MM.1S (cell line): ENCODE measurements at regions not wholly inside any gene's neighbourhood (a gene's known extent, or its start where the extent isn't known, plus 50 kb on each side); places are given as distances from the start of the nearest gene placed in this dataset.

Experiments used
- DNase-seq: peaks from one replicate; pipeline ENCODE4 v3.0.0-alpha.2; 2015
- H2AFZ ChIP-seq: fragments of 300-600 bp; sonication (generic); 2 replicates; pipeline ENCODE4 v1.6.0; 2016; ENCODE audit warnings: antibody characterized with exemption, low read length
- H3F3A ChIP-seq: fragments of 300-600 bp; sonication (generic); 2 replicates; pipeline ENCODE4 v1.6.1; 2016; ENCODE audit warnings: mild to moderate bottlenecking, antibody characterized with exemption, low read length, moderate library complexity, mixed read lengths; ENCODE audit not compliant: insufficient read depth
- H3K27ac ChIP-seq: fragments of 300-600 bp; sonication (generic); 2 replicates; pipeline ENCODE4 v1.5.1; 2016; ENCODE audit warnings: mild to moderate bottlenecking, low read length
- H3K27me3 ChIP-seq: fragments of 300-600 bp; sonication (generic); replicated peaks from 2 replicates; pipeline ENCODE4 v1.6.0; 2016; ENCODE audit warnings: low read length; ENCODE audit not compliant: insufficient read depth
- H3K36me3 ChIP-seq: fragments of 300-600 bp; sonication (generic); replicated peaks from 2 replicates; pipeline ENCODE4 v1.6.1; 2016; ENCODE audit warnings: mild to moderate bottlenecking, low read length, mixed read lengths; ENCODE audit not compliant: insufficient read depth
- H3K4me1 ChIP-seq: fragments of 300-600 bp; sonication (generic); 2 replicates; pipeline ENCODE4 v1.6.1; 2016; ENCODE audit warnings: low read length, mixed read lengths
- H3K4me2 ChIP-seq: fragments of 300-600 bp; sonication (generic); 2 replicates; pipeline ENCODE4 v1.6.0; 2016; ENCODE audit warnings: low read depth, low read length
- H3K4me3 ChIP-seq: fragments of 300-600 bp; sonication (generic); 2 replicates; pipeline ENCODE4 v1.5.1; 2016; ENCODE audit warnings: low read length, mixed read lengths
- H3K79me2 ChIP-seq: fragments of 300-600 bp; sonication (generic); 2 replicates; pipeline ENCODE4 v1.6.1; 2016; ENCODE audit warnings: mixed run types, low read length, mixed read lengths
- H3K9ac ChIP-seq: fragments of 300-600 bp; sonication (generic); 2 replicates; pipeline ENCODE4 v1.6.1; 2016; ENCODE audit warnings: low read length, mixed read lengths
- H3K9me2 ChIP-seq: fragments of 300-600 bp; sonication (generic); replicated peaks from 2 replicates; pipeline ENCODE4 v1.6.1; 2016; ENCODE audit warnings: mild to moderate bottlenecking, low read length, mixed read lengths; ENCODE audit not compliant: insufficient read depth
- H3K9me3 ChIP-seq: fragments of 300-600 bp; sonication (generic); replicated peaks from 2 replicates; pipeline ENCODE4 v1.6.1; 2016; ENCODE audit warnings: mild to moderate bottlenecking, low read length, mixed read lengths; ENCODE audit not compliant: insufficient read depth
- H4K20me1 ChIP-seq: fragments of 300-600 bp; sonication (generic); 2 replicates; pipeline ENCODE4 v1.6.1; 2016; ENCODE audit warnings: mild to moderate bottlenecking, low read length, moderate library complexity, mixed read lengths; ENCODE audit not compliant: insufficient read depth
- EZH2 ChIP-seq: fragments of 300-600 bp; sonication (generic); optimal IDR thresholded peaks from 2 replicates; pipeline ENCODE3; 2017; ENCODE audit warnings: low read depth, mild to moderate bottlenecking, antibody characterized with exemption, low read length, mixed read lengths
- EZH2phosphoT487 ChIP-seq: fragments of 300-600 bp; sonication (generic); IDR thresholded peaks from 2 replicates; pipeline ENCODE4 v1.6.1; 2018; ENCODE audit warnings: antibody characterized with exemption, low read length
- TF ChIP-seq, protein P1 (sequence below): fragments of 300-600 bp; sonication (generic); IDR thresholded peaks from 2 replicates; pipeline ENCODE4 v1.5.1; 2016; ENCODE audit warnings: antibody characterized with exemption, low read length, mixed read lengths

- Histone ChIP-seq H3K9me3 (no peaks in the 10 kb centered on the region), H3K4me2 (no peak overlapping the region), H3K9ac (no peak overlapping the region), H3K27ac (no peak overlapping the region), H3K4me3 (no peak overlapping the region), H4K20me1 (no peaks in the 10 kb centered on the region), H2AFZ (no peak overlapping the region), H3K27me3 (no peaks in the 10 kb centered on the region), H3K9me2 (no peaks in the 10 kb centered on the region), H3K4me1 (no peaks in the 10 kb centered on the region), H3K36me3 (no peaks in the 10 kb centered on the region), H3K79me2 (no peaks in the 10 kb centered on the region), H3F3A (no peaks in the 10 kb centered on the region)
- peak; percentile 20 for DNase-seq
- TF ChIP-seq, protein P1, sequence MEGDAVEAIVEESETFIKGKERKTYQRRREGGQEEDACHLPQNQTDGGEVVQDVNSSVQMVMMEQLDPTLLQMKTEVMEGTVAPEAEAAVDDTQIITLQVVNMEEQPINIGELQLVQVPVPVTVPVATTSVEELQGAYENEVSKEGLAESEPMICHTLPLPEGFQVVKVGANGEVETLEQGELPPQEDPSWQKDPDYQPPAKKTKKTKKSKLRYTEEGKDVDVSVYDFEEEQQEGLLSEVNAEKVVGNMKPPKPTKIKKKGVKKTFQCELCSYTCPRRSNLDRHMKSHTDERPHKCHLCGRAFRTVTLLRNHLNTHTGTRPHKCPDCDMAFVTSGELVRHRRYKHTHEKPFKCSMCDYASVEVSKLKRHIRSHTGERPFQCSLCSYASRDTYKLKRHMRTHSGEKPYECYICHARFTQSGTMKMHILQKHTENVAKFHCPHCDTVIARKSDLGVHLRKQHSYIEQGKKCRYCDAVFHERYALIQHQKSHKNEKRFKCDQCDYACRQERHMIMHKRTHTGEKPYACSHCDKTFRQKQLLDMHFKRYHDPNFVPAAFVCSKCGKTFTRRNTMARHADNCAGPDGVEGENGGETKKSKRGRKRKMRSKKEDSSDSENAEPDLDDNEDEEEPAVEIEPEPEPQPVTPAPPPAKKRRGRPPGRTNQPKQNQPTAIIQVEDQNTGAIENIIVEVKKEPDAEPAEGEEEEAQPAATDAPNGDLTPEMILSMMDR, result peak; percentile 45
- TF ChIP-seq EZH2phosphoT487 (no peak), EZH2 (no peak)
Observed at GRCh38 chr9:71628247-71628646, 140.1 kb downstream of the CEMIP2 start.

DNA sequence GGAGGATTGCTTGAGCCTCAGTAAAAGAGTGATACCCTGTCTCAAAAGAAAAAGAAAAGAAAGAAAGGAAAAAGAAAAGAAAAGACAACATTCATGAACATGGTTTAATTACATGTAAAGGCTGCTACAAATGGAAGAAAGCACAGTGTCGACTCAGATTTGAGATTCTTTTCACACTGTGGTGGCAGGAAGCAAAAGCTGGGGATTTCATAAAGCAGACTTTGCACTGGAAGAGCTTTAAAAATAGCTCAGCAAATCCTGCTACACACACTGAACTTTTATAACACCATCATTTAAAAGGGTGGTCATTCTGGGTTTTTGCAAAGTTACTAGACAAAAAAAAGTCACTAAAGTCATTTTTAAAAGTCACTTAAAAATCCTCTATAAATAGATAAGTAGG is 140.8 kb downstream of the CEMIP2 start:
- H3K79me2 ChIP-seq, result no peaks in the 10 kb centered on the region
- no peaks in the 10 kb centered on the region for H4K20me1 ChIP-seq
- H3K9me2 ChIP-seq, result no peaks in the 10 kb centered on the region
- no peaks in the 10 kb centered on the region for H3K27me3 ChIP-seq
- TF ChIP-seq, protein P1, result no peak
- TF ChIP-seq EZH2phosphoT487, result no peak
- TF ChIP-seq EZH2, result no peak
- no peaks in the 10 kb centered on the region for H3K9me3 ChIP-seq
- H3K4me2 ChIP-seq, result no peak overlapping the region
- no peak overlapping the region for H2AFZ ChIP-seq
- no peak overlapping the region for H3K9ac ChIP-seq
- no peak overlapping the region for H3K4me3 ChIP-seq
- H3F3A ChIP-seq, result no peaks in the 10 kb centered on the region
- no peak overlapping the region for H3K27ac ChIP-seq
- no peak for DNase-seq
- H3K36me3 ChIP-seq, result no peaks in the 10 kb centered on the region
- no peaks in the 10 kb centered on the region for H3K4me1 ChIP-seq

- Histone ChIP-seq H3K36me3 (no peaks in the 10 kb centered on the region), H3K9me2 (no peaks in the 10 kb centered on the region), H3K9ac (no peak overlapping the region), H3K9me3 (no peaks in the 10 kb centered on the region), H3K27me3 (no peaks in the 10 kb centered on the region), H3F3A (no peaks in the 10 kb centered on the region), H2AFZ (no peak overlapping the region), H3K4me3 (no peak overlapping the region), H4K20me1 (no peaks in the 10 kb centered on the region), H3K79me2 (no peaks in the 10 kb centered on the region), H3K4me1 (no peaks in the 10 kb centered on the region), H3K27ac (no peak overlapping the region), H3K4me2 (no peak overlapping the region)
- TF ChIP-seq, protein P1, result no peak
- TF ChIP-seq EZH2, result no peak
- no peak for TF ChIP-seq EZH2phosphoT487
- no peak for DNase-seq
Observed at GRCh38 chr9:71626395-71626794, 141.9 kb downstream of the CEMIP2 start.

- Histone ChIP-seq H3K9ac (no peak overlapping the region), H3K4me2 (no peak overlapping the region), H3F3A (no peaks in the 10 kb centered on the region), H3K4me1 (no peaks in the 10 kb centered on the region), H4K20me1 (no peaks in the 10 kb centered on the region), H3K36me3 (no peaks in the 10 kb centered on the region), H3K9me2 (no peaks in the 10 kb centered on the region), H3K4me3 (no peak overlapping the region), H2AFZ (no peak overlapping the region), H3K27ac (no peak overlapping the region), H3K9me3 (no peaks in the 10 kb centered on the region), H3K27me3 (no peaks in the 10 kb centered on the region), H3K79me2 (no peaks in the 10 kb centered on the region)
- TF ChIP-seq, protein P1, result no peak
- no peak for TF ChIP-seq EZH2phosphoT487
- no peak for TF ChIP-seq EZH2
- DNase-seq, result no peak
Observed at GRCh38 chr9:71624728-71625127, 143.6 kb downstream of the CEMIP2 start.
